PC-9 (cell line): ENCODE measurements at regions not wholly inside any gene's neighbourhood (a gene's known extent, or its start where the extent isn't known, plus 50 kb on each side); places are given as distances from the start of the nearest gene placed in this dataset.

ENCODE experiments used
- EZH2 ChIP-seq: fragments of 200-600 bp; sonication (generic); IDR thresholded peaks from 2 replicates; pipeline ENCODE4 v1.8.0; 2017; ENCODE audit warnings: antibody characterized with exemption, low read depth
- TF ChIP-seq, protein P1 (sequence below): fragments of 200-600 bp; sonication (generic); conservative IDR thresholded peaks from 2 replicates; pipeline ENCODE4 v1.6.1; 2017; ENCODE audit warnings: mixed run types, antibody characterized with exemption, mild to moderate bottlenecking, moderate library complexity

DNA sequence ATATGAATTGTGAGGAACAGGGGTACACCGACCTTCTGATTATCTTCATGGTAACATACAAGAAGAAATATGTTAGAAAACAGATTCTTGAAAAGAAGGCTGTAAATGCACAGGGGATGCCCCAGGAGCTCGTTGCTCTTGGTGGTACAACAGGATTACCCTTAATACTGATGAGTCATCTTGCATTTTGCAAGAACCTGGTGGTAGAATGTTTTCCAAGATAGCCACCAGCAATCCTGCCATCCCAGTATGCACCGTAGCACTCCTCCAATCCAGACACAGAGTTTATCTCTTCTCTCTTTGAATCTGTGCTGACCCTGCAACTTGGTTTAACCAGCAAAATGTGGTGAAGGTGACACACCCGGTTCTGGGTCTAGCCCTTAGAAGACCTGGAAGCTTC lies 238.3 kb downstream of the EN1 start:
- TF ChIP-seq, protein P1, sequence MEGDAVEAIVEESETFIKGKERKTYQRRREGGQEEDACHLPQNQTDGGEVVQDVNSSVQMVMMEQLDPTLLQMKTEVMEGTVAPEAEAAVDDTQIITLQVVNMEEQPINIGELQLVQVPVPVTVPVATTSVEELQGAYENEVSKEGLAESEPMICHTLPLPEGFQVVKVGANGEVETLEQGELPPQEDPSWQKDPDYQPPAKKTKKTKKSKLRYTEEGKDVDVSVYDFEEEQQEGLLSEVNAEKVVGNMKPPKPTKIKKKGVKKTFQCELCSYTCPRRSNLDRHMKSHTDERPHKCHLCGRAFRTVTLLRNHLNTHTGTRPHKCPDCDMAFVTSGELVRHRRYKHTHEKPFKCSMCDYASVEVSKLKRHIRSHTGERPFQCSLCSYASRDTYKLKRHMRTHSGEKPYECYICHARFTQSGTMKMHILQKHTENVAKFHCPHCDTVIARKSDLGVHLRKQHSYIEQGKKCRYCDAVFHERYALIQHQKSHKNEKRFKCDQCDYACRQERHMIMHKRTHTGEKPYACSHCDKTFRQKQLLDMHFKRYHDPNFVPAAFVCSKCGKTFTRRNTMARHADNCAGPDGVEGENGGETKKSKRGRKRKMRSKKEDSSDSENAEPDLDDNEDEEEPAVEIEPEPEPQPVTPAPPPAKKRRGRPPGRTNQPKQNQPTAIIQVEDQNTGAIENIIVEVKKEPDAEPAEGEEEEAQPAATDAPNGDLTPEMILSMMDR = no peak
- no peak for TF ChIP-seq EZH2
